ENCODE measurements at regions not wholly inside any gene's neighbourhood (a gene's known extent, or its start where the extent isn't known, plus 50 kb on each side); places are given as distances from the start of the nearest gene placed in this dataset.
"Not testable (repeated sequence)": the region's sequence is repeated elsewhere in the genome, so short reads cannot be mapped to it uniquely, and the experiment has no call there.

- no peak for DNase-seq (ENCODE audit: low spot score)
These were observed 598.2 kb downstream of the TRIML1 start for GRCh38 chr4:188737251-188738002.

- not testable (repeated sequence) for DNase-seq (ENCODE audit: low spot score)
These were observed 599.0 kb downstream of the TRIML1 start for GRCh38 chr4:188738290-188738689.

- DNase-seq (ENCODE audit: low spot score) = not testable (repeated sequence)
These were observed 600.9 kb downstream of the TRIML1 start for GRCh38 chr4:188740172-188740571.

GRCh38 chr4:188740791-188741190 lies 601.5 kb downstream of the TRIML1 start:
- DNase-seq (ENCODE audit: low spot score) = not testable (repeated sequence)

- no peak for DNase-seq (ENCODE audit: low spot score)
These were observed 615.2 kb downstream of the TRIML1 start for GRCh38 chr4:188754372-188755002.

- DNase-seq (ENCODE audit: low spot score) = no peak
These were observed 628.3 kb downstream of the TRIML1 start for GRCh38 chr4:188767496-188767895.

GRCh38 chr4:188778905-188779304 lies 639.7 kb downstream of the TRIML1 start:
- DNase-seq (ENCODE audit: low spot score) = no peak

GRCh38 chr4:188779581-188779980 lies 640.3 kb downstream of the TRIML1 start:
- no peak for DNase-seq (ENCODE audit: low spot score)

GRCh38 chr4:188780028-188780427 lies 640.8 kb downstream of the TRIML1 start:
- no peak for DNase-seq (ENCODE audit: low spot score)

GRCh38 chr4:188780686-188781085 lies 641.4 kb downstream of the TRIML1 start:
- no peak for DNase-seq (ENCODE audit: low spot score)

GRCh38 chr4:188781655-188782054 lies 642.4 kb downstream of the TRIML1 start:
- DNase-seq (ENCODE audit: low spot score) = no peak

- DNase-seq (ENCODE audit: low spot score) = no peak
These were observed 643.9 kb downstream of the TRIML1 start for GRCh38 chr4:188783175-188783574.

GRCh38 chr4:188783606-188784160 lies 644.4 kb downstream of the TRIML1 start:
- no peak for DNase-seq (ENCODE audit: low spot score)

GRCh38 chr4:188796600-188796999 lies 657.4 kb downstream of the TRIML1 start:
- not testable (repeated sequence) for DNase-seq (ENCODE audit: low spot score)

GRCh38 chr4:188797011-188797410 lies 657.8 kb downstream of the TRIML1 start:
- DNase-seq (ENCODE audit: low spot score) = not testable (repeated sequence)

GRCh38 chr4:188804861-188805260 lies 665.6 kb downstream of the TRIML1 start:
- DNase-seq (ENCODE audit: low spot score) = no peak

- DNase-seq (ENCODE audit: low spot score) = no peak
These were observed 671.9 kb downstream of the TRIML1 start for GRCh38 chr4:188811121-188811520.

GRCh38 chr4:188812644-188813043 lies 673.4 kb downstream of the TRIML1 start:
- no peak for DNase-seq (ENCODE audit: low spot score)

GRCh38 chr4:188818300-188818699 lies 679.1 kb downstream of the TRIML1 start:
- no peak for DNase-seq (ENCODE audit: low spot score)

- no peak for DNase-seq (ENCODE audit: low spot score)
These were observed 680.0 kb downstream of the TRIML1 start for GRCh38 chr4:188819233-188819632.

GRCh38 chr4:188821500-188821899 lies 682.3 kb downstream of the TRIML1 start:
- DNase-seq (ENCODE audit: low spot score) = no peak

GRCh38 chr4:188822698-188823097 lies 683.5 kb downstream of the TRIML1 start:
- DNase-seq (ENCODE audit: low spot score) = no peak

- DNase-seq (ENCODE audit: low spot score) = no peak
These were observed 685.3 kb downstream of the TRIML1 start for GRCh38 chr4:188824553-188824952.

Measured in HuH-7.5 (cell line).